ENCODE measurements at regions not wholly inside any gene's neighbourhood (a gene's known extent, or its start where the extent isn't known, plus 50 kb on each side); places are given as distances from the start of the nearest gene placed in this dataset.

GRCh38 chr10:20502903-20503585, 394.1 kb downstream of the NEBL start:
- Histone ChIP-seq H3K36me3 (no peaks in the 10 kb centered on the region), H3K4me3 (no peak overlapping the region), H3K27me3 (ENCODE audit: low read depth) (no peaks in the 10 kb centered on the region), H3K4me1 (no peaks in the 10 kb centered on the region), H3K27ac (replicated peaks) (no peak overlapping the region), H3K9me3 (replicated peaks) (peaks cover 3% of the 10 kb centered on the region)
- no peak for DNase-seq
- no peak for TF ChIP-seq CTCF (IDR thresholded peaks at IDR 0.05; ENCODE audit: borderline replicate concordance)
- intact Hi-C loops (cut with micrococcal nuclease): no loop called here

- no peaks in the 10 kb centered on the region for H3K4me1 ChIP-seq
- H3K4me3 ChIP-seq: no peak overlapping the region
- no peak for DNase-seq
- TF ChIP-seq CTCF (IDR thresholded peaks at IDR 0.05; ENCODE audit: borderline replicate concordance): no peak
- peaks cover 35% of the 10 kb centered on the region for H3K9me3 ChIP-seq (replicated peaks)
- intact Hi-C loops (cut with micrococcal nuclease): no loop called here
- H3K27ac ChIP-seq (replicated peaks): no peak overlapping the region
- H3K27me3 ChIP-seq (ENCODE audit: low read depth): no peaks in the 10 kb centered on the region
- H3K36me3 ChIP-seq: no peaks in the 10 kb centered on the region
Observed at GRCh38 chr10:20494474-20494873, 402.6 kb downstream of the NEBL start.

- no peaks in the 10 kb centered on the region for H3K36me3 ChIP-seq
- H3K4me3 ChIP-seq: no peak overlapping the region
- H3K4me1 ChIP-seq: no peaks in the 10 kb centered on the region
- no peak overlapping the region for H3K27ac ChIP-seq (replicated peaks)
- no peak for TF ChIP-seq CTCF (IDR thresholded peaks at IDR 0.05; ENCODE audit: borderline replicate concordance)
- no peaks in the 10 kb centered on the region for H3K27me3 ChIP-seq (ENCODE audit: low read depth)
- peaks cover 35% of the 10 kb centered on the region for H3K9me3 ChIP-seq (replicated peaks)
- DNase-seq: no peak
- intact Hi-C loops (cut with micrococcal nuclease): no loop called here
Observed at GRCh38 chr10:20492447-20492846, 404.7 kb downstream of the NEBL start.

- Histone ChIP-seq H3K36me3 (no peaks in the 10 kb centered on the region), H3K9me3 (replicated peaks) (peaks cover 19% of the 10 kb centered on the region), H3K27me3 (ENCODE audit: low read depth) (no peaks in the 10 kb centered on the region), H3K27ac (replicated peaks) (no peak overlapping the region), H3K4me1 (no peaks in the 10 kb centered on the region), H3K4me3 (no peak overlapping the region)
- no peak for DNase-seq
- no peak for TF ChIP-seq CTCF (IDR thresholded peaks at IDR 0.05; ENCODE audit: borderline replicate concordance)
- intact Hi-C loops (cut with micrococcal nuclease): no loop called here
Observed at GRCh38 chr10:20489961-20490360, 407.1 kb downstream of the NEBL start.

GRCh38 chr10:20486791-20487190, 410.3 kb downstream of the NEBL start:
- no peaks in the 10 kb centered on the region for H3K27me3 ChIP-seq (ENCODE audit: low read depth)
- no peaks in the 10 kb centered on the region for H3K4me1 ChIP-seq
- H3K36me3 ChIP-seq: no peaks in the 10 kb centered on the region
- no peak for TF ChIP-seq CTCF (IDR thresholded peaks at IDR 0.05; ENCODE audit: borderline replicate concordance)
- H3K4me3 ChIP-seq: no peak overlapping the region
- intact Hi-C loops (cut with micrococcal nuclease): no loop called here
- H3K9me3 ChIP-seq (replicated peaks): peaks cover 3% of the 10 kb centered on the region
- no peak overlapping the region for H3K27ac ChIP-seq (replicated peaks)
- DNase-seq: no peak

All from left ventricle myocardium inferior (tissue), 1 donor.